ENCODE measurements at regions not wholly inside any gene's neighbourhood (a gene's known extent, or its start where the extent isn't known, plus 50 kb on each side); places are given as distances from the start of the nearest gene placed in this dataset.

- intact Hi-C loops (cut with micrococcal nuclease): no loop called here
- Histone ChIP-seq H3K9me3 (replicated peaks; ENCODE audit: control insufficient read depth, insufficient read depth, low read length) (no peaks in the 10 kb centered on the region), H2AFZ (ENCODE audit: low read depth, low read length) (no peak overlapping the region), H3K4me2 (ENCODE audit: insufficient read depth, low read length) (no peak overlapping the region), H3K4me3 (replicated peaks in 1 of 3; ENCODE audit: insufficient read depth in 1 of 3, low read depth in 1 of 3, low read length in 3 of 3) (no peak overlapping the region), H3K4me1 (ENCODE audit: control insufficient read depth, extremely low read depth, insufficient read depth, low read length) (no peaks in the 10 kb centered on the region), H3K79me2 (ENCODE audit: control insufficient read depth, insufficient read depth, low read length) (no peaks in the 10 kb centered on the region), H3K36me3 (ENCODE audit: control insufficient read depth in 2 of 2, extremely low read depth in 1 of 2, insufficient read depth in 2 of 2, low read length in 2 of 2) (no peaks in the 10 kb centered on the region), H3K9me1 (replicated peaks; ENCODE audit: control insufficient read depth, extremely low read depth, insufficient read depth, low read length) (no peaks in the 10 kb centered on the region), H3K9ac (replicated peaks; ENCODE audit: extremely low read depth, insufficient read depth, low read length) (no peak overlapping the region), H3K27ac (ENCODE audit: insufficient read depth, low read depth, low read length) (no peak overlapping the region), H4K20me1 (replicated peaks; ENCODE audit: control insufficient read depth, extremely low read depth, insufficient read depth, low read length) (no peaks in the 10 kb centered on the region), H3K27me3 (ENCODE audit: control insufficient read depth in 2 of 2, insufficient read depth in 2 of 2, low read length in 2 of 2) (peaks cover 3 to 12% of the 10 kb centered on the region in 2 experiments)
- no peak for DNase-seq (ENCODE audit: low read depth, low spot score)
- CTCF ChIA-PET: interaction anchor here (0.8 to 2.2 kb wide), 5 partner anchors 11 to 986 kb away, joined by 3 to 9 read pairs (median 4); no protein-coding TSS in a partner anchor
- TF ChIP-seq MYC (IDR thresholded peaks at IDR 0.05; ENCODE audit: low read depth, low read length) (no peak), GATA2 (IDR thresholded peaks at IDR 0.05; ENCODE audit: insufficient read depth, insufficient read length, low read depth, low read length) (no peak), CTCF (IDR thresholded peaks at IDR 0.05; ENCODE audit: extremely low read depth in 1 of 2, insufficient read depth in 1 of 2, low read depth in 1 of 2, low read length in 2 of 2) (no peak), EZH2 (IDR thresholded peaks at IDR 0.05; ENCODE audit: borderline replicate concordance, low read depth, low read length, severe bottlenecking) (no peak), POLR2A (IDR thresholded peaks at IDR 0.05; ENCODE audit: low read depth, low read length) (no peak), JUN (IDR thresholded peaks at IDR 0.05; ENCODE audit: borderline replicate concordance, insufficient read depth, insufficient read length, low read depth) (no peak), FOS (IDR thresholded peaks at IDR 0.05; ENCODE audit: borderline replicate concordance, insufficient read depth, low read length) (no peak), MAX (IDR thresholded peaks at IDR 0.05; ENCODE audit: insufficient read depth, insufficient read length) (no peak), POLR2AphosphoS5 (IDR thresholded peaks at IDR 0.05; ENCODE audit: insufficient read depth, low read depth, low read length) (no peak)
- dilution Hi-C loops (cut with MboI; ENCODE audit: extremely low pct_ligation_motif_present, low sequenced_read_pairs): no loop called here
- POLR2A ChIA-PET: no interaction called here
- BruUV-seq (replicated peaks): no TSS peak
- FAIRE-seq: no peak
Observed at GRCh38 chr2:234130777-234131181, 80.3 kb downstream of the SPP2 start.
